Smooth muscle cell (in vitro differentiated cells): ENCODE measurements at regions not wholly inside any gene's neighbourhood (a gene's known extent, or its start where the extent isn't known, plus 50 kb on each side); places are given as distances from the start of the nearest gene placed in this dataset.

Experiments used
- DNase-seq: peaks from one replicate; lab custom pipeline; 2025; ENCODE audit not compliant: unreplicated experiment; lab: John Stamatoyannopoulos, UW
- H2AFZ ChIP-seq: fragments of 200-600 bp; sonication (generic); 2 replicates; pipeline ENCODE4 v1.6.0; 2016; ENCODE audit warnings: antibody characterized with exemption, low read depth, mild to moderate bottlenecking
- H3F3A ChIP-seq: fragments of 200-600 bp; sonication (generic); 2 replicates; pipeline ENCODE4 v1.6.0; 2017; ENCODE audit warnings: antibody characterized with exemption, low read depth
- H3K27ac ChIP-seq: fragments of 200-600 bp; sonication (generic); 2 replicates; pipeline ENCODE4 v1.5.1; 2016; ENCODE audit warnings: low read depth, mild to moderate bottlenecking
- H3K27me3 ChIP-seq: fragments of 200-600 bp; sonication (generic); 2 replicates; pipeline ENCODE4 v1.6.1; 2016; ENCODE audit warnings: low read depth, mild to moderate bottlenecking
- H3K36me3 ChIP-seq: fragments of 200-600 bp; sonication (generic); 2 replicates; pipeline ENCODE4 v1.5.1; 2016; ENCODE audit warnings: low read depth
- H3K4me1 ChIP-seq: fragments of 200-600 bp; sonication (generic); 2 replicates; pipeline ENCODE4 v1.5.1; 2016; ENCODE audit warnings: low read depth
- H3K4me2 ChIP-seq: fragments of 200-600 bp; sonication (generic); 2 replicates; pipeline ENCODE4 v1.6.0; 2016; ENCODE audit warnings: mild to moderate bottlenecking
- H3K4me3 ChIP-seq: fragments of 200-600 bp; sonication (generic); 2 replicates; pipeline ENCODE4 v1.5.1; 2016; ENCODE audit warnings: mild to moderate bottlenecking
- H3K79me2 ChIP-seq: fragments of 200-600 bp; sonication (generic); 2 replicates; pipeline ENCODE4 v1.6.0; 2016; ENCODE audit warnings: low read depth, mild to moderate bottlenecking
- H3K9ac ChIP-seq: fragments of 200-600 bp; sonication (generic); 2 replicates; pipeline ENCODE4 v1.6.0; 2016; ENCODE audit warnings: low read depth
- H3K9me3 ChIP-seq: fragments of 200-600 bp; sonication (generic); replicated peaks from 2 replicates; pipeline ENCODE4 v1.5.1; 2016; ENCODE audit warnings: low read depth
- H4K20me1 ChIP-seq: fragments of 200-600 bp; sonication (generic); 2 replicates; pipeline ENCODE4 v1.6.0; 2016; ENCODE audit warnings: low read depth
- CTCF ChIP-seq: fragments of 200-600 bp; sonication (generic); IDR thresholded peaks from 2 replicates; pipeline ENCODE4 v1.5.1; 2017; ENCODE audit warnings: borderline replicate concordance, mild to moderate bottlenecking, antibody characterized with exemption; ENCODE audit not compliant: insufficient read depth, poor library complexity, severe bottlenecking
- WGBS: methylation state at CpG from one replicate; pipeline ENCODE4 v1.1.7; 2016; ENCODE audit warnings: low lambda C conversion rate; 5-methylcytosine and 5-hydroxymethylcytosine counted together

GRCh38 chr3:13258986-13259514, 161.1 kb downstream of the NUP210 start:
- no peak for TF ChIP-seq CTCF
- no peaks in the 10 kb centered on the region for H3K36me3 ChIP-seq
- no peaks in the 10 kb centered on the region for H3K79me2 ChIP-seq
- H3K4me1 ChIP-seq: peaks cover 3% of the 10 kb centered on the region
- no peak overlapping the region for H3K27ac ChIP-seq
- no peak overlapping the region for H2AFZ ChIP-seq
- no peaks in the 10 kb centered on the region for H3F3A ChIP-seq
- H4K20me1 ChIP-seq: peaks cover 6% of the 10 kb centered on the region
- no peak overlapping the region for H3K9ac ChIP-seq
- H3K4me2 ChIP-seq: no peak overlapping the region
- H3K9me3 ChIP-seq: no peaks in the 10 kb centered on the region
- H3K27me3 ChIP-seq: no peaks in the 10 kb centered on the region
- DNase-seq: no peak
- 68% methylated on average over 9 of the region's 9 CpGs for WGBS
- no peak overlapping the region for H3K4me3 ChIP-seq

GRCh38 chr3:13258280-13258679, 161.8 kb downstream of the NUP210 start:
- DNase-seq: no peak
- 95% methylated on average over 4 of the region's 4 CpGs for WGBS
- Histone ChIP-seq H3K4me1 (peaks cover 3% of the 10 kb centered on the region), H4K20me1 (peaks cover 6% of the 10 kb centered on the region), H3K27me3 (no peaks in the 10 kb centered on the region), H3K27ac (no peak overlapping the region), H3K9me3 (no peaks in the 10 kb centered on the region), H3K79me2 (no peaks in the 10 kb centered on the region), H2AFZ (no peak overlapping the region), H3K9ac (no peak overlapping the region), H3K36me3 (no peaks in the 10 kb centered on the region), H3K4me3 (no peak overlapping the region), H3F3A (no peaks in the 10 kb centered on the region), H3K4me2 (no peak overlapping the region)
- TF ChIP-seq CTCF: no peak

GRCh38 chr3:13257666-13258065, 162.5 kb downstream of the NUP210 start:
- TF ChIP-seq CTCF: no peak
- no peak overlapping the region for H3K9ac ChIP-seq
- H3K4me2 ChIP-seq: no peak overlapping the region
- peaks cover 3% of the 10 kb centered on the region for H3K4me1 ChIP-seq
- WGBS: 90% methylated on average over 4 of the region's 4 CpGs
- H4K20me1 ChIP-seq: peaks cover 6% of the 10 kb centered on the region
- H3K4me3 ChIP-seq: no peak overlapping the region
- no peaks in the 10 kb centered on the region for H3K79me2 ChIP-seq
- H2AFZ ChIP-seq: no peak overlapping the region
- no peaks in the 10 kb centered on the region for H3K9me3 ChIP-seq
- DNase-seq: no peak
- H3K27ac ChIP-seq: no peak overlapping the region
- H3K36me3 ChIP-seq: no peaks in the 10 kb centered on the region
- no peaks in the 10 kb centered on the region for H3K27me3 ChIP-seq
- H3F3A ChIP-seq: no peaks in the 10 kb centered on the region

GRCh38 chr3:13256845-13257244, 163.3 kb downstream of the NUP210 start:
- Histone ChIP-seq H2AFZ (no peak overlapping the region), H3K27me3 (no peaks in the 10 kb centered on the region), H4K20me1 (peaks cover 6% of the 10 kb centered on the region), H3K4me3 (no peak overlapping the region), H3K79me2 (no peaks in the 10 kb centered on the region), H3K36me3 (no peaks in the 10 kb centered on the region), H3K9me3 (no peaks in the 10 kb centered on the region), H3F3A (no peaks in the 10 kb centered on the region), H3K27ac (no peak overlapping the region), H3K4me1 (peaks cover 3% of the 10 kb centered on the region), H3K9ac (no peak overlapping the region), H3K4me2 (no peak overlapping the region)
- TF ChIP-seq CTCF: no peak
- no peak for DNase-seq
- 90% methylated on average over 8 of the region's 8 CpGs for WGBS
